HepG2 (cell line): ENCODE measurements at regions not wholly inside any gene's neighbourhood (a gene's known extent, or its start where the extent isn't known, plus 50 kb on each side); places are given as distances from the start of the nearest gene placed in this dataset.

Experiments used
- CBX1 ChIP-seq: IDR thresholded peaks from one replicate; pipeline ENCODE4 v1.6.1; 2016; ENCODE audit warnings: antibody characterized with exemption, low read depth
- CBX2 ChIP-seq, 2 experiments: fragments of 200-600 bp in 1 of 2; sonication (generic); formaldehyde crosslinking in 1 of 2; IDR thresholded peaks; 2 replicates each; pipeline versions ENCODE4 v1.7.0 to v1.8.1; 2018 to 2022; ENCODE audit warnings: low read depth in 2 of 2, low read length in 1 of 2, mild to moderate bottlenecking in 1 of 2, missing genetic modification reagents in 1 of 2
- ISX ChIP-seq: sonication (generic); formaldehyde crosslinking; conservative IDR thresholded peaks from 2 replicates; pipeline ENCODE4 v1.5.0; 2020; ENCODE audit warnings: missing genetic modification reagents
- MED13 ChIP-seq: sonication (generic); formaldehyde crosslinking; IDR thresholded peaks from 2 replicates; pipeline ENCODE4 v1.5.0; 2020; ENCODE audit warnings: missing genetic modification reagents
- MXI1 ChIP-seq: IDR thresholded peaks from 3 replicates; pipeline ENCODE4 v1.6.1; 2012; ENCODE audit warnings: low read depth, low read length, inconsistent platforms, borderline replicate concordance
- NKX3-1 ChIP-seq: sonication (generic); formaldehyde crosslinking; IDR thresholded peaks from 2 replicates; pipeline ENCODE4 v1.5.0; 2020; ENCODE audit warnings: missing genetic modification reagents
- RARA ChIP-seq: IDR thresholded peaks from 2 replicates; pipeline ENCODE4 v1.6.1; 2016; ENCODE audit warnings: missing genetic modification reagents, missing compliant biosample characterization
- SAP130 ChIP-seq: IDR thresholded peaks from 2 replicates; pipeline ENCODE4 v1.6.1; 2016; ENCODE audit warnings: low read depth
- SMARCE1 ChIP-seq: fragments of 450-650 bp; IDR thresholded peaks from 2 replicates; pipeline ENCODE4 v1.6.1; 2017; ENCODE audit warnings: borderline replicate concordance
- SOX13 ChIP-seq, 3 experiments: fragments of 450-650 bp in 1 of 3; sonication (generic) in 1 of 3; formaldehyde crosslinking in 1 of 3; IDR thresholded peaks in 2 of 3; conservative IDR thresholded peaks in 1 of 3; 2 replicates each; pipeline versions ENCODE4 v1.5.0 to v1.6.1; 2016 to 2020; ENCODE audit warnings: antibody characterized with exemption in 1 of 3, mild to moderate bottlenecking in 1 of 3, missing compliant biosample characterization in 1 of 3, missing genetic modification reagents in 1 of 3, moderate library complexity in 1 of 3
- U2AF1 ChIP-seq: fragments of 200-400 bp; formaldehyde crosslinking; optimal IDR thresholded peaks from 2 replicates; pipeline ENCODE3; 2017; ENCODE audit warnings: mild to moderate bottlenecking, low read depth, low read length
- ZBTB49 ChIP-seq: sonication (generic); formaldehyde crosslinking; IDR thresholded peaks from 2 replicates; pipeline ENCODE4 v1.4.0; 2020; ENCODE audit warnings: missing genetic modification reagents, borderline replicate concordance
- ZNF143 ChIP-seq: sonication (generic); formaldehyde crosslinking; IDR thresholded peaks from 2 replicates; pipeline ENCODE4 v1.4.0; 2020; ENCODE audit warnings: missing genetic modification reagents
- ZNF160 ChIP-seq: sonication (generic); formaldehyde crosslinking; IDR thresholded peaks from 2 replicates; pipeline ENCODE4 v1.8.0; 2022; ENCODE audit warnings: mild to moderate bottlenecking, inconsistent platforms, missing genetic modification reagents
- ZNF33A ChIP-seq: sonication (generic); formaldehyde crosslinking; IDR thresholded peaks from 2 replicates; pipeline ENCODE4 v1.5.1; 2020; ENCODE audit warnings: missing genetic modification reagents, mild to moderate bottlenecking, moderate library complexity, borderline replicate concordance
- ZNF383 ChIP-seq: sonication (generic); formaldehyde crosslinking; IDR thresholded peaks from 2 replicates; pipeline ENCODE4 v1.4.0; 2020; ENCODE audit warnings: missing genetic modification reagents, mild to moderate bottlenecking, borderline replicate concordance
- ZNF513 ChIP-seq: sonication (generic); formaldehyde crosslinking; conservative IDR thresholded peaks from 2 replicates; pipeline ENCODE4 v1.5.0; 2020; ENCODE audit warnings: missing genetic modification reagents
- ZNF614 ChIP-seq: IDR thresholded peaks from 2 replicates; pipeline ENCODE4 v1.6.1; 2018; ENCODE audit warnings: missing biosample characterization, missing genetic modification reagents, inconsistent platforms, borderline replicate concordance
- ZNF672 ChIP-seq: sonication (generic); formaldehyde crosslinking; IDR thresholded peaks from 2 replicates; pipeline ENCODE4 v1.8.1; 2022; ENCODE audit warnings: missing genetic modification reagents
- ZNF891 ChIP-seq: sonication (generic); formaldehyde crosslinking; IDR thresholded peaks from 2 replicates; pipeline ENCODE4 v1.5.0; 2020; ENCODE audit warnings: mild to moderate bottlenecking, missing genetic modification reagents
- ZSCAN29 ChIP-seq: sonication (generic); formaldehyde crosslinking; conservative IDR thresholded peaks from 2 replicates; pipeline ENCODE4 v1.4.0; 2020; ENCODE audit warnings: mild to moderate bottlenecking, missing genetic modification reagents
- TF ChIP-seq, protein P1 (sequence below): sonication (generic); formaldehyde crosslinking; IDR thresholded peaks from 2 replicates; pipeline ENCODE4 v1.4.0; 2020; ENCODE audit warnings: missing genetic modification reagents
- TF ChIP-seq, protein P2 (sequence below): sonication (generic); formaldehyde crosslinking; IDR thresholded peaks from 2 replicates; pipeline ENCODE4 v1.8.0; 2022; ENCODE audit warnings: missing genetic modification reagents, mild to moderate bottlenecking, borderline replicate concordance

GRCh38 chr15:23869396-23869795 is 182.3 kb upstream of the NDN start (continued):
- TF ChIP-seq U2AF1 (no peak), ZBTB49 (no peak), NKX3-1 (CRISPR knock-in tag) (no peak), ZNF672 (no peak), ZNF160 (CRISPR knock-in tag) (no peak), ZNF143 (CRISPR knock-in tag) (peak; percentile 70), CBX1 (peak; percentile 45), CBX2 (IDR thresholded peaks at IDR 0.05; ENCODE audit: low read depth, low read length) (no peak), CBX2 (CRISPR knock-in tag; IDR thresholded peaks at IDR 0.05; ENCODE audit: low read depth) (0 out of 2 replicates have a peak, but pooled peaks have one; percentile 66), ISX (CRISPR knock-in tag) (no peak), ZNF33A (CRISPR knock-in tag) (no peak), ZNF383 (no peak), MED13 (CRISPR knock-in tag) (no peak), ZNF891 (CRISPR knock-in tag) (no peak), ZNF513 (CRISPR knock-in tag) (no peak), SMARCE1 (no peak), ZSCAN29 (CRISPR knock-in tag) (no peak), SAP130 (CRISPR knock-in tag) (peak; percentile 39), MXI1 (no peak), SOX13 (IDR thresholded peaks at IDR 0.05) (no peak), SOX13 (CRISPR knock-in tag; conservative IDR thresholded peaks at IDR 0.05 in 1 of 2, IDR thresholded peaks at IDR 0.05 in 1 of 2) (no peak), RARA (CRISPR knock-in tag) (no peak), ZNF614 (no peak)
- TF ChIP-seq, protein P1, sequence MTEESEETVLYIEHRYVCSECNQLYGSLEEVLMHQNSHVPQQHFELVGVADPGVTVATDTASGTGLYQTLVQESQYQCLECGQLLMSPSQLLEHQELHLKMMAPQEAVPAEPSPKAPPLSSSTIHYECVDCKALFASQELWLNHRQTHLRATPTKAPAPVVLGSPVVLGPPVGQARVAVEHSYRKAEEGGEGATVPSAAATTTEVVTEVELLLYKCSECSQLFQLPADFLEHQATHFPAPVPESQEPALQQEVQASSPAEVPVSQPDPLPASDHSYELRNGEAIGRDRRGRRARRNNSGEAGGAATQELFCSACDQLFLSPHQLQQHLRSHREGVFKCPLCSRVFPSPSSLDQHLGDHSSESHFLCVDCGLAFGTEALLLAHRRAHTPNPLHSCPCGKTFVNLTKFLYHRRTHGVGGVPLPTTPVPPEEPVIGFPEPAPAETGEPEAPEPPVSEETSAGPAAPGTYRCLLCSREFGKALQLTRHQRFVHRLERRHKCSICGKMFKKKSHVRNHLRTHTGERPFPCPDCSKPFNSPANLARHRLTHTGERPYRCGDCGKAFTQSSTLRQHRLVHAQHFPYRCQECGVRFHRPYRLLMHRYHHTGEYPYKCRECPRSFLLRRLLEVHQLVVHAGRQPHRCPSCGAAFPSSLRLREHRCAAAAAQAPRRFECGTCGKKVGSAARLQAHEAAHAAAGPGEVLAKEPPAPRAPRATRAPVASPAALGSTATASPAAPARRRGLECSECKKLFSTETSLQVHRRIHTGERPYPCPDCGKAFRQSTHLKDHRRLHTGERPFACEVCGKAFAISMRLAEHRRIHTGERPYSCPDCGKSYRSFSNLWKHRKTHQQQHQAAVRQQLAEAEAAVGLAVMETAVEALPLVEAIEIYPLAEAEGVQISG: peak; percentile 89
- TF ChIP-seq, protein P2, sequence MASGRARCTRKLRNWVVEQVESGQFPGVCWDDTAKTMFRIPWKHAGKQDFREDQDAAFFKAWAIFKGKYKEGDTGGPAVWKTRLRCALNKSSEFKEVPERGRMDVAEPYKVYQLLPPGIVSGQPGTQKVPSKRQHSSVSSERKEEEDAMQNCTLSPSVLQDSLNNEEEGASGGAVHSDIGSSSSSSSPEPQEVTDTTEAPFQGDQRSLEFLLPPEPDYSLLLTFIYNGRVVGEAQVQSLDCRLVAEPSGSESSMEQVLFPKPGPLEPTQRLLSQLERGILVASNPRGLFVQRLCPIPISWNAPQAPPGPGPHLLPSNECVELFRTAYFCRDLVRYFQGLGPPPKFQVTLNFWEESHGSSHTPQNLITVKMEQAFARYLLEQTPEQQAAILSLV (CRISPR knock-in tag): no peak
